GM12878 (cell line): ENCODE measurements at regions not wholly inside any gene's neighbourhood (a gene's known extent, or its start where the extent isn't known, plus 50 kb on each side); places are given as distances from the start of the nearest gene placed in this dataset.

Source experiments
- ATAC-seq: fragments of 200-7000 bp; cut with Tn5 transposase; 3 replicates; pipeline ENCODE4 v1.9.1; 2020; ENCODE audit warnings: mild to moderate bottlenecking, moderate library complexity
- BruUV-seq: library from RNA; stranded (reverse); fragments of 400-500 nt; replicated peaks from 2 replicates; lab custom pipeline; 2021; lab: Mats Ljungman, UMichigan
- CTCF ChIA-PET: fragments of 300-600 bp; sonication (Branson Sonifier 250); formaldehyde crosslinking; extraction: SDS; loops from one replicate; lab custom pipeline; 2021; ENCODE audit warnings: inconsistent platforms; lab: Yijun Ruan, JAX
- POLR2A ChIA-PET: fragments of 350-600 bp; formaldehyde crosslinking; extraction: SDS; loops from one replicate; lab custom pipeline; 2021; ENCODE audit warnings: inconsistent platforms; lab: Charles Lee
- RAD21 ChIA-PET: fragments of 300-600 bp; sonication (Branson Sonifier 250); formaldehyde crosslinking; loops from one replicate; lab custom pipeline; 2023; ENCODE audit warnings: antibody characterized with exemption; ENCODE audit not compliant: unreplicated experiment; lab: Charles Lee
- SMC1A ChIA-PET: fragments of 300-600 bp; sonication (Branson Sonifier 250); formaldehyde crosslinking; loops from one replicate; lab custom pipeline; 2023; ENCODE audit not compliant: unreplicated experiment, uncharacterized antibody; lab: Charles Lee
- DNase-seq: peaks from one replicate; pipeline ENCODE4 v3.0.0-alpha.2; 2011; ENCODE audit warnings: low read depth, low spot score
- FAIRE-seq: peaks from 3 replicates; lab custom pipeline; 2011; peaks lifted over from hg19 to GRCh38; lab: Jason Lieb, UNC
- H2AFZ ChIP-seq: 2 replicates; pipeline ENCODE4 v1.6.0; 2011; ENCODE audit warnings: low read depth, low read length, control low read depth; ENCODE audit not compliant: control insufficient read depth
- H3K27ac ChIP-seq: 2 replicates; pipeline ENCODE4 v1.5.1; 2011; ENCODE audit warnings: control low read depth; ENCODE audit not compliant: control insufficient read depth, insufficient read depth
- H3K27me3 ChIP-seq, 2 experiments: replicated peaks in 1 of 2; 2 replicates each; pipeline versions ENCODE4 v1.6.0 to v1.6.1; 2011; ENCODE audit warnings: low read length in 1 of 2; ENCODE audit not compliant: control insufficient read depth in 2 of 2, insufficient read depth in 2 of 2
- H3K36me3 ChIP-seq, 2 experiments: 2 replicates each; pipeline ENCODE4 v1.5.1; 2011; ENCODE audit warnings: low read length in 1 of 2; ENCODE audit not compliant: control insufficient read depth in 2 of 2, insufficient read depth in 2 of 2
- H3K4me1 ChIP-seq: 2 replicates; pipeline ENCODE4 v1.6.1; 2011; ENCODE audit warnings: mild to moderate bottlenecking, low read length, moderate library complexity, mixed read lengths; ENCODE audit not compliant: control insufficient read depth, insufficient read depth
- H3K4me2 ChIP-seq: 2 replicates; pipeline ENCODE4 v1.6.0; 2011; ENCODE audit warnings: control low read depth; ENCODE audit not compliant: control insufficient read depth, insufficient read depth
- H3K4me3 ChIP-seq: fragments of 200-600 bp; sonication (generic); 2 replicates; pipeline ENCODE4 v1.5.1; 2016
- H3K79me2 ChIP-seq: 2 replicates; pipeline ENCODE4 v1.6.0; 2011; ENCODE audit warnings: low read length; ENCODE audit not compliant: control insufficient read depth, insufficient read depth
- H3K9ac ChIP-seq: 2 replicates; pipeline ENCODE4 v1.8.0; 2011; ENCODE audit warnings: low read length, control low read depth, mixed read lengths; ENCODE audit not compliant: control insufficient read depth, insufficient read depth
- H3K9me3 ChIP-seq: replicated peaks from 3 replicates; pipeline ENCODE4 v1.5.1; 2011; ENCODE audit warnings: mild to moderate bottlenecking, low read length; ENCODE audit not compliant: control insufficient read depth, insufficient read depth
- H4K20me1 ChIP-seq: 2 replicates; pipeline ENCODE4 v1.6.0; 2011; ENCODE audit not compliant: control insufficient read depth, insufficient read depth
- GABPA ChIP-seq: IDR thresholded peaks from 2 replicates; pipeline ENCODE4 v1.6.1; 2014; ENCODE audit warnings: antibody characterized with exemption, low read depth, mild to moderate bottlenecking, inconsistent platforms
- MTA2 ChIP-seq: fragments of 450-650 bp; IDR thresholded peaks from 2 replicates; pipeline ENCODE4 v1.6.1; 2016; ENCODE audit warnings: low read depth, mild to moderate bottlenecking, moderate library complexity
- POLR2AphosphoS5 ChIP-seq: IDR thresholded peaks from 2 replicates; pipeline ENCODE4 v1.6.1; 2011; ENCODE audit warnings: mild to moderate bottlenecking, low read length, inconsistent platforms
- RB1 ChIP-seq: fragments of 450-650 bp; formaldehyde crosslinking; IDR thresholded peaks from 2 replicates; pipeline ENCODE4 v1.6.1; 2017; ENCODE audit warnings: mild to moderate bottlenecking, borderline replicate concordance
- RELA ChIP-seq: fragments of 450-650 bp; IDR thresholded peaks from 2 replicates; pipeline ENCODE4 v1.8.0; 2014; ENCODE audit warnings: borderline replicate concordance; ENCODE audit not compliant: partially characterized antibody
- SMC3 ChIP-seq: IDR thresholded peaks from 2 replicates; pipeline ENCODE4 v1.6.1; 2011; ENCODE audit warnings: low read length, improper control_type of control experiment, borderline replicate concordance
- SRF ChIP-seq, 2 experiments: IDR thresholded peaks; 2 replicates each; pipeline ENCODE4 v1.6.1; 2011; ENCODE audit warnings: low read depth in 2 of 2, low read length in 2 of 2, mild to moderate bottlenecking in 1 of 2, moderate library complexity in 1 of 2
- WGBS: methylation state at CpG from one replicate; pipeline ENCODE4 v1.1.6; 2016; ENCODE audit warnings: low lambda C conversion rate; ENCODE audit not compliant: insufficient replicate concordance, insufficient coverage; ENCODE audit errors: missing lambda C conversion rate; 5-methylcytosine and 5-hydroxymethylcytosine counted together
- in situ Hi-C: fragments of 300-500 bp; cut with MboI; formaldehyde crosslinking; loops from 9 replicates; pipeline ENCODE4 v1.14.3; 2018; ENCODE audit warnings: mixed read lengths
- intact Hi-C: fragments of 100-400 bp; cut with micrococcal nuclease; formaldehyde crosslinking; loops from one replicate; pipeline ENCODE4 v1.14.2; 2022; ENCODE audit not compliant: unreplicated experiment
- TF ChIP-seq, protein P1 (sequence below): fragments of 450-650 bp; IDR thresholded peaks from 2 replicates; pipeline ENCODE4 v1.6.1; 2014; ENCODE audit warnings: mild to moderate bottlenecking
- TF ChIP-seq, protein P2 (sequence below): fragments of 450-650 bp; IDR thresholded peaks from 2 replicates; pipeline ENCODE4 v1.6.1; 2016; ENCODE audit warnings: mild to moderate bottlenecking
- TF ChIP-seq, protein P3 (sequence below): fragments of 450-650 bp; IDR thresholded peaks from 2 replicates; pipeline ENCODE4 v1.6.1; 2017; ENCODE audit warnings: mild to moderate bottlenecking, moderate library complexity
- TF ChIP-seq, protein P4 (sequence below): fragments of 450-650 bp; IDR thresholded peaks from 2 replicates; pipeline ENCODE4 v1.6.1; 2018; ENCODE audit warnings: mild to moderate bottlenecking, low read depth, moderate library complexity; ENCODE audit not compliant: partially characterized antibody
- TF ChIP-seq, protein P5 (sequence below): fragments of 450-650 bp; IDR thresholded peaks from 2 replicates; pipeline ENCODE4 v1.6.1; 2017; ENCODE audit warnings: low read depth, mild to moderate bottlenecking, moderate library complexity

- no peaks in the 10 kb centered on the region for H3K36me3 ChIP-seq
- H3K79me2 ChIP-seq: no peaks in the 10 kb centered on the region
- FAIRE-seq (no peak), ATAC-seq (no peak), DNase-seq (no peak)
- H3K4me2 ChIP-seq: no peak overlapping the region
- intact Hi-C loops: no loop called here
- in situ Hi-C loops: no loop called here
- 16% methylated on average over 1 of the region's 1 CpG for WGBS
- no peak overlapping the region for H2AFZ ChIP-seq
- H3K9me3 ChIP-seq: no peaks in the 10 kb centered on the region
- no peak overlapping the region for H3K27ac ChIP-seq
- RAD21 ChIA-PET: no interaction called here
- no peak overlapping the region for H3K4me3 ChIP-seq
- POLR2A ChIA-PET: interaction anchor here (0.5 kb wide), 1 partner anchor 77 kb away, joined by 3 read pairs; no protein-coding TSS in a partner anchor
- H3K27me3 ChIP-seq: no peaks in the 10 kb centered on the region
- CTCF ChIA-PET: no interaction called here
- SMC1A ChIA-PET: interaction anchor here (1.7 kb wide), 1 partner anchor 12 kb away, joined by 4 read pairs; no protein-coding TSS in a partner anchor
- no peaks in the 10 kb centered on the region for H4K20me1 ChIP-seq
- H3K4me1 ChIP-seq: no peaks in the 10 kb centered on the region
- H3K9ac ChIP-seq: no peak overlapping the region
- no TSS peak for BruUV-seq
- TF ChIP-seq SMC3 (no peak), POLR2AphosphoS5 (no peak), GABPA (no peak), RELA (no peak), RB1 (no peak), MTA2 (no peak), SRF (IDR thresholded peaks at IDR 0.05; ENCODE audit: low read depth in 2 of 2, low read length in 2 of 2) (no peak)
- TF ChIP-seq, protein P1, sequence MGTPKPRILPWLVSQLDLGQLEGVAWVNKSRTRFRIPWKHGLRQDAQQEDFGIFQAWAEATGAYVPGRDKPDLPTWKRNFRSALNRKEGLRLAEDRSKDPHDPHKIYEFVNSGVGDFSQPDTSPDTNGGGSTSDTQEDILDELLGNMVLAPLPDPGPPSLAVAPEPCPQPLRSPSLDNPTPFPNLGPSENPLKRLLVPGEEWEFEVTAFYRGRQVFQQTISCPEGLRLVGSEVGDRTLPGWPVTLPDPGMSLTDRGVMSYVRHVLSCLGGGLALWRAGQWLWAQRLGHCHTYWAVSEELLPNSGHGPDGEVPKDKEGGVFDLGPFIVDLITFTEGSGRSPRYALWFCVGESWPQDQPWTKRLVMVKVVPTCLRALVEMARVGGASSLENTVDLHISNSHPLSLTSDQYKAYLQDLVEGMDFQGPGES: no peak
- TF ChIP-seq, protein P2, sequence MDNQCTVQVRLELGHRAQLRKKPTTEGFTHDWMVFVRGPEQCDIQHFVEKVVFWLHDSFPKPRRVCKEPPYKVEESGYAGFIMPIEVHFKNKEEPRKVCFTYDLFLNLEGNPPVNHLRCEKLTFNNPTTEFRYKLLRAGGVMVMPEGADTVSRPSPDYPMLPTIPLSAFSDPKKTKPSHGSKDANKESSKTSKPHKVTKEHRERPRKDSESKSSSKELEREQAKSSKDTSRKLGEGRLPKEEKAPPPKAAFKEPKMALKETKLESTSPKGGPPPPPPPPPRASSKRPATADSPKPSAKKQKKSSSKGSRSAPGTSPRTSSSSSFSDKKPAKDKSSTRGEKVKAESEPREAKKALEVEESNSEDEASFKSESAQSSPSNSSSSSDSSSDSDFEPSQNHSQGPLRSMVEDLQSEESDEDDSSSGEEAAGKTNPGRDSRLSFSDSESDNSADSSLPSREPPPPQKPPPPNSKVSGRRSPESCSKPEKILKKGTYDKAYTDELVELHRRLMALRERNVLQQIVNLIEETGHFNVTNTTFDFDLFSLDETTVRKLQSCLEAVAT: no peak
- TF ChIP-seq, protein P3, sequence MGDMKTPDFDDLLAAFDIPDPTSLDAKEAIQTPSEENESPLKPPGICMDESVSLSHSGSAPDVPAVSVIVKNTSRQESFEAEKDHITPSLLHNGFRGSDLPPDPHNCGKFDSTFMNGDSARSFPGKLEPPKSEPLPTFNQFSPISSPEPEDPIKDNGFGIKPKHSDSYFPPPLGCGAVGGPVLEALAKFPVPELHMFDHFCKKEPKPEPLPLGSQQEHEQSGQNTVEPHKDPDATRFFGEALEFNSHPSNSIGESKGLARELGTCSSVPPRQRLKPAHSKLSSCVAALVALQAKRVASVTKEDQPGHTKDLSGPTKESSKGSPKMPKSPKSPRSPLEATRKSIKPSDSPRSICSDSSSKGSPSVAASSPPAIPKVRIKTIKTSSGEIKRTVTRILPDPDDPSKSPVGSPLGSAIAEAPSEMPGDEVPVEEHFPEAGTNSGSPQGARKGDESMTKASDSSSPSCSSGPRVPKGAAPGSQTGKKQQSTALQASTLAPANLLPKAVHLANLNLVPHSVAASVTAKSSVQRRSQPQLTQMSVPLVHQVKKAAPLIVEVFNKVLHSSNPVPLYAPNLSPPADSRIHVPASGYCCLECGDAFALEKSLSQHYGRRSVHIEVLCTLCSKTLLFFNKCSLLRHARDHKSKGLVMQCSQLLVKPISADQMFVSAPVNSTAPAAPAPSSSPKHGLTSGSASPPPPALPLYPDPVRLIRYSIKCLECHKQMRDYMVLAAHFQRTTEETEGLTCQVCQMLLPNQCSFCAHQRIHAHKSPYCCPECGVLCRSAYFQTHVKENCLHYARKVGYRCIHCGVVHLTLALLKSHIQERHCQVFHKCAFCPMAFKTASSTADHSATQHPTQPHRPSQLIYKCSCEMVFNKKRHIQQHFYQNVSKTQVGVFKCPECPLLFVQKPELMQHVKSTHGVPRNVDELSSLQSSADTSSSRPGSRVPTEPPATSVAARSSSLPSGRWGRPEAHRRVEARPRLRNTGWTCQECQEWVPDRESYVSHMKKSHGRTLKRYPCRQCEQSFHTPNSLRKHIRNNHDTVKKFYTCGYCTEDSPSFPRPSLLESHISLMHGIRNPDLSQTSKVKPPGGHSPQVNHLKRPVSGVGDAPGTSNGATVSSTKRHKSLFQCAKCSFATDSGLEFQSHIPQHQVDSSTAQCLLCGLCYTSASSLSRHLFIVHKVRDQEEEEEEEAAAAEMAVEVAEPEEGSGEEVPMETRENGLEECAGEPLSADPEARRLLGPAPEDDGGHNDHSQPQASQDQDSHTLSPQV: no peak
- TF ChIP-seq, protein P4, sequence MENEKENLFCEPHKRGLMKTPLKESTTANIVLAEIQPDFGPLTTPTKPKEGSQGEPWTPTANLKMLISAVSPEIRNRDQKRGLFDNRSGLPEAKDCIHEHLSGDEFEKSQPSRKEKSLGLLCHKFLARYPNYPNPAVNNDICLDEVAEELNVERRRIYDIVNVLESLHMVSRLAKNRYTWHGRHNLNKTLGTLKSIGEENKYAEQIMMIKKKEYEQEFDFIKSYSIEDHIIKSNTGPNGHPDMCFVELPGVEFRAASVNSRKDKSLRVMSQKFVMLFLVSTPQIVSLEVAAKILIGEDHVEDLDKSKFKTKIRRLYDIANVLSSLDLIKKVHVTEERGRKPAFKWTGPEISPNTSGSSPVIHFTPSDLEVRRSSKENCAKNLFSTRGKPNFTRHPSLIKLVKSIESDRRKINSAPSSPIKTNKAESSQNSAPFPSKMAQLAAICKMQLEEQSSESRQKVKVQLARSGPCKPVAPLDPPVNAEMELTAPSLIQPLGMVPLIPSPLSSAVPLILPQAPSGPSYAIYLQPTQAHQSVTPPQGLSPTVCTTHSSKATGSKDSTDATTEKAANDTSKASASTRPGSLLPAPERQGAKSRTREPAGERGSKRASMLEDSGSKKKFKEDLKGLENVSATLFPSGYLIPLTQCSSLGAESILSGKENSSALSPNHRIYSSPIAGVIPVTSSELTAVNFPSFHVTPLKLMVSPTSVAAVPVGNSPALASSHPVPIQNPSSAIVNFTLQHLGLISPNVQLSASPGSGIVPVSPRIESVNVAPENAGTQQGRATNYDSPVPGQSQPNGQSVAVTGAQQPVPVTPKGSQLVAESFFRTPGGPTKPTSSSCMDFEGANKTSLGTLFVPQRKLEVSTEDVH: no peak
- TF ChIP-seq, protein P5, sequence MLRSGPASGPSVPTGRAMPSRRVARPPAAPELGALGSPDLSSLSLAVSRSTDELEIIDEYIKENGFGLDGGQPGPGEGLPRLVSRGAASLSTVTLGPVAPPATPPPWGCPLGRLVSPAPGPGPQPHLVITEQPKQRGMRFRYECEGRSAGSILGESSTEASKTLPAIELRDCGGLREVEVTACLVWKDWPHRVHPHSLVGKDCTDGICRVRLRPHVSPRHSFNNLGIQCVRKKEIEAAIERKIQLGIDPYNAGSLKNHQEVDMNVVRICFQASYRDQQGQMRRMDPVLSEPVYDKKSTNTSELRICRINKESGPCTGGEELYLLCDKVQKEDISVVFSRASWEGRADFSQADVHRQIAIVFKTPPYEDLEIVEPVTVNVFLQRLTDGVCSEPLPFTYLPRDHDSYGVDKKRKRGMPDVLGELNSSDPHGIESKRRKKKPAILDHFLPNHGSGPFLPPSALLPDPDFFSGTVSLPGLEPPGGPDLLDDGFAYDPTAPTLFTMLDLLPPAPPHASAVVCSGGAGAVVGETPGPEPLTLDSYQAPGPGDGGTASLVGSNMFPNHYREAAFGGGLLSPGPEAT: no peak
Measured at GRCh38 chr9:72428329-72428728, 63.3 kb upstream of the ZFAND5 start.
